B cell (primary cell): ENCODE measurements at regions not wholly inside any gene's neighbourhood (a gene's known extent, or its start where the extent isn't known, plus 50 kb on each side); places are given as distances from the start of the nearest gene placed in this dataset.

Source experiments
- ATAC-seq: fragments of 200-7000 bp; cut with Tn5 transposase; one replicate; pipeline ENCODE4 v1.10.0; 2021; ENCODE audit warnings: low read depth, mild to moderate bottlenecking, moderate number of reproducible peaks, moderate library complexity
- CTCF ChIA-PET: fragments of 350-600 bp; sonication (Branson Sonifier 250); formaldehyde crosslinking; loops from one replicate; lab custom pipeline; 2021; ENCODE audit warnings: antibody characterized with exemption, inconsistent platforms; lab: Charles Lee
- POLR2A ChIA-PET: fragments of 350-600 bp; sonication (Branson Sonifier 250); formaldehyde crosslinking; loops from one replicate; lab custom pipeline; 2021; ENCODE audit warnings: antibody characterized with exemption; lab: Charles Lee
- DNase-seq: peaks from one replicate; pipeline ENCODE4 v3.0.0; 2013
- H2AFZ ChIP-seq: 2 replicates; pipeline ENCODE4 v1.6.1; 2012; ENCODE audit warnings: mild to moderate bottlenecking, low read depth, low read length; ENCODE audit not compliant: insufficient read depth, poor library complexity, severe bottlenecking
- H3K27ac ChIP-seq, 2 donors: 1 replicate in 1 of 2; 2 replicates in 1 of 2; pipeline ENCODE4 v1.5.1; 2012 to 2013; ENCODE audit warnings: low read length in 2 of 2, mild to moderate bottlenecking in 2 of 2, moderate library complexity in 1 of 2
- H3K27me3 ChIP-seq, 4 experiments: fragments of 200-600 bp in 1 of 4; sonication (generic) in 1 of 4; replicated peaks in 1 of 4; 1 replicate in 2 of 4; 2 replicates in 2 of 4; pipeline versions ENCODE4 v1.6.1 to v1.7.0; 2013 to 2016; ENCODE audit warnings: low read length in 3 of 4, mild to moderate bottlenecking in 2 of 4, mixed read lengths in 1 of 4, moderate library complexity in 1 of 4; ENCODE audit not compliant: insufficient read depth in 4 of 4, control insufficient read depth in 3 of 4; ENCODE audit errors: control extremely low read depth in 1 of 4
- H3K36me3 ChIP-seq, 2 experiments: replicated peaks in 1 of 2; 1 replicate in 1 of 2; 2 replicates in 1 of 2; pipeline versions ENCODE4 v1.6.1 to v1.7.1; 2013; ENCODE audit warnings: low read length in 1 of 2; ENCODE audit not compliant: insufficient read depth in 2 of 2, control insufficient read depth in 1 of 2; ENCODE audit errors: control extremely low read depth in 1 of 2, extremely low read depth in 1 of 2
- H3K4me1 ChIP-seq, 2 donors: fragments of 200-600 bp in 1 of 2; sonication (generic) in 1 of 2; 1 replicate in 1 of 2; 2 replicates in 1 of 2; pipeline versions ENCODE4 v1.5.1 to v1.6.1; 2013 to 2017; ENCODE audit warnings: low read length in 2 of 2; ENCODE audit not compliant: control insufficient read depth in 2 of 2, insufficient read depth in 2 of 2
- H3K4me2 ChIP-seq: replicated peaks from 2 replicates; pipeline ENCODE3; 2012; ENCODE audit warnings: mild to moderate bottlenecking, low read depth, low read length; ENCODE audit not compliant: poor library complexity, severe bottlenecking
- H3K4me3 ChIP-seq, 5 experiments: fragments of 200-600 bp in 1 of 5; sonication (generic) in 1 of 5; 1 replicate in 3 of 5; 2 replicates in 2 of 5; pipeline versions ENCODE4 v1.5.1 to v1.7.0; 2011 to 2016; ENCODE audit warnings: low read length in 4 of 5, mild to moderate bottlenecking in 4 of 5, low read depth in 2 of 5, control low read depth in 1 of 5, moderate library complexity in 1 of 5; ENCODE audit not compliant: insufficient read depth in 1 of 5; ENCODE audit errors: control extremely low read depth in 1 of 5, extremely low read depth in 1 of 5
- H3K79me2 ChIP-seq: fragments of 200-600 bp; sonication (generic); one replicate; pipeline ENCODE4 v1.6.0; 2016; ENCODE audit warnings: low read length; ENCODE audit not compliant: control insufficient read depth, insufficient read depth
- H3K9ac ChIP-seq: fragments of 200-600 bp; sonication (generic); 2 replicates; pipeline ENCODE4 v1.6.1; 2017; ENCODE audit warnings: mild to moderate bottlenecking, low read length, moderate library complexity
- H3K9me3 ChIP-seq, 3 donors: one replicate each; pipeline versions ENCODE4 v1.6.1 to v1.7.1; 2013; ENCODE audit warnings: low read length in 2 of 3; ENCODE audit not compliant: control insufficient read depth in 2 of 3, insufficient read depth in 1 of 3; ENCODE audit errors: control extremely low read depth in 1 of 3
- H4K20me1 ChIP-seq: 2 replicates; pipeline ENCODE4 v1.6.0; 2012; ENCODE audit warnings: mild to moderate bottlenecking, low read length; ENCODE audit not compliant: insufficient read depth, control insufficient read depth, poor library complexity, severe bottlenecking
- H3K27ac Mint-ChIP-seq: one replicate; pipeline ENCODE4 v1.8.0; 2021; ENCODE audit warnings: mixed read lengths
- H3K27me3 Mint-ChIP-seq: one replicate; pipeline ENCODE4 v1.8.0; 2021; ENCODE audit warnings: mixed read lengths
- H3K4me1 Mint-ChIP-seq: one replicate; pipeline ENCODE4 v1.8.0; 2021; ENCODE audit warnings: mixed read lengths
- H3K4me3 Mint-ChIP-seq: one replicate; pipeline ENCODE4 v1.8.0; 2021; ENCODE audit warnings: mixed read lengths
- H3K9me3 Mint-ChIP-seq: one replicate; pipeline ENCODE4 v1.8.0; 2022; ENCODE audit warnings: mixed read lengths; ENCODE audit not compliant: insufficient read depth
- EZH2 ChIP-seq: IDR thresholded peaks from 2 replicates; pipeline ENCODE4 v1.6.1; 2012; ENCODE audit warnings: borderline replicate concordance, low read depth, mild to moderate bottlenecking, moderate library complexity, low read length; ENCODE audit not compliant: insufficient read depth, poor library complexity, severe bottlenecking
- WGBS: methylation state at CpG from one replicate; pipeline ENCODE4 v1.1.5; 2013; ENCODE audit warnings: missing lambda C conversion rate; ENCODE audit not compliant: insufficient coverage; 5-methylcytosine and 5-hydroxymethylcytosine counted together
- intact Hi-C: fragments of 100-400 bp; cut with micrococcal nuclease; formaldehyde crosslinking; loops from one replicate; pipeline ENCODE4 v1.10.0; 2022
- TF ChIP-seq, protein P1 (sequence below): fragments of 200-600 bp; IDR thresholded peaks from one replicate; pipeline ENCODE4 v1.8.0; 2022; ENCODE audit warnings: antibody characterized with exemption, mild to moderate bottlenecking

DNA sequence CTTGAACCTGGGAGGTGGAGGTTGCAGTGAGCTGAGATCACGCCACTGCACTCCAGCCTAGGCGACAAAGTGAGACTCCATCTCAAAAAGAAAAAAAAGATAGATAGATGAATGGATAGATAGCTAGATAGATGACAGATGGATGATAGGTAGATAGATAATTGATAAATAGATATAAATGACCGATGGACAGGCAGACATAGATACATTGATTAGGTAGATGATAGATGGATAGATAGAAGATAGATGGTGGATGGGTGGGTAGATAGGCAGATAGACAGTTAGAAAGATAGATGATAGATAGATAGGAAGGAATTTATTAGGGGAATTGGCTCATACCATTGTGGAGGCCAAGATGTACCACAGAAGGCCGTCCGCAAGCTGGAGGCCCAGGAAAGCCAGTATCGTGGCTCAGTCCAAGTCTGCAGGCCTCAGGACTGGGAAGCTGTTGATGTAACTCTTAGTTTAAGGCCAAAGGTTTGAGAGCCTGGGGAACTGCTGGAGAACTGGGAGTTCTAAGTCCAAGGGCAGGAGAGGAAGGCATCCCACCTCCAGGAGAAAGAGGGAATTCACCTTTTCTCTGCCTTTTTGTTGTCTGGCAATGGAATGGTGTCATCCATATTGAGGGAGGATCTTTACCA lies 156.1 kb downstream of the SEC14L1 start:
- peaks cover 0 to 12% (median 2%) of the 10 kb centered on the region in 3 donors for H3K9me3 ChIP-seq
- no peaks in the 10 kb centered on the region for H3K79me2 ChIP-seq
- Mint-ChIP-seq H3K9me3 (peaks cover 1% of the 10 kb centered on the region), H3K27me3 (peaks cover 3% of the 10 kb centered on the region), H3K4me3 (no peak overlapping the region), H3K4me1 (no peaks in the 10 kb centered on the region), H3K27ac (no peak overlapping the region)
- no peaks in the 10 kb centered on the region for H4K20me1 ChIP-seq
- H2AFZ ChIP-seq: no peak overlapping the region
- 100% methylated on average over 6 of the region's 6 CpGs for WGBS
- no peak for ATAC-seq
- ChIA-PET POLR2A (interaction anchor here (0.6 kb wide), 1 partner anchor 151 kb away, joined by 4 read pairs; no protein-coding TSS in a partner anchor), CTCF (no interaction called here)
- intact Hi-C loops: no loop called here
- no peak overlapping the region for H3K27ac ChIP-seq
- H3K27me3 ChIP-seq: peaks cover 0 to 5% (median 0%) of the 10 kb centered on the region in 4 experiments
- DNase-seq: no peak
- no peak overlapping the region for H3K4me2 ChIP-seq
- H3K36me3 ChIP-seq: no peaks in the 10 kb centered on the region
- no peak overlapping the region for H3K9ac ChIP-seq
- TF ChIP-seq, protein P1, sequence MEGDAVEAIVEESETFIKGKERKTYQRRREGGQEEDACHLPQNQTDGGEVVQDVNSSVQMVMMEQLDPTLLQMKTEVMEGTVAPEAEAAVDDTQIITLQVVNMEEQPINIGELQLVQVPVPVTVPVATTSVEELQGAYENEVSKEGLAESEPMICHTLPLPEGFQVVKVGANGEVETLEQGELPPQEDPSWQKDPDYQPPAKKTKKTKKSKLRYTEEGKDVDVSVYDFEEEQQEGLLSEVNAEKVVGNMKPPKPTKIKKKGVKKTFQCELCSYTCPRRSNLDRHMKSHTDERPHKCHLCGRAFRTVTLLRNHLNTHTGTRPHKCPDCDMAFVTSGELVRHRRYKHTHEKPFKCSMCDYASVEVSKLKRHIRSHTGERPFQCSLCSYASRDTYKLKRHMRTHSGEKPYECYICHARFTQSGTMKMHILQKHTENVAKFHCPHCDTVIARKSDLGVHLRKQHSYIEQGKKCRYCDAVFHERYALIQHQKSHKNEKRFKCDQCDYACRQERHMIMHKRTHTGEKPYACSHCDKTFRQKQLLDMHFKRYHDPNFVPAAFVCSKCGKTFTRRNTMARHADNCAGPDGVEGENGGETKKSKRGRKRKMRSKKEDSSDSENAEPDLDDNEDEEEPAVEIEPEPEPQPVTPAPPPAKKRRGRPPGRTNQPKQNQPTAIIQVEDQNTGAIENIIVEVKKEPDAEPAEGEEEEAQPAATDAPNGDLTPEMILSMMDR: no peak
- TF ChIP-seq EZH2: no peak
- H3K4me1 ChIP-seq: no peaks in the 10 kb centered on the region
- no peak overlapping the region for H3K4me3 ChIP-seq
